Mesodermal cell (in vitro differentiated cells): ENCODE measurements at regions not wholly inside any gene's neighbourhood (a gene's known extent, or its start where the extent isn't known, plus 50 kb on each side); places are given as distances from the start of the nearest gene placed in this dataset.

ENCODE experiments used
- H3K27ac ChIP-seq: 2 replicates; pipeline ENCODE4 v1.7.0; 2013; ENCODE audit warnings: mild to moderate bottlenecking, low read depth, low read length, moderate library complexity; ENCODE audit not compliant: severe bottlenecking
- H3K36me3 ChIP-seq: 2 replicates; pipeline ENCODE4 v1.7.1; 2013; ENCODE audit warnings: mild to moderate bottlenecking, low read length, moderate library complexity; ENCODE audit not compliant: control insufficient read depth, insufficient read depth
- H3K4me1 ChIP-seq: one replicate; pipeline ENCODE4 v1.7.1; 2013; ENCODE audit warnings: mild to moderate bottlenecking, low read length; ENCODE audit not compliant: insufficient read depth, control insufficient read depth, poor library complexity, severe bottlenecking
- H3K4me3 ChIP-seq: 2 replicates; pipeline ENCODE4 v1.7.0; 2013; ENCODE audit warnings: low read length, control low read depth, mild to moderate bottlenecking; ENCODE audit not compliant: insufficient read depth, poor library complexity, severe bottlenecking; ENCODE audit errors: extremely low read depth
- H3K9me3 ChIP-seq: 2 replicates; pipeline ENCODE4 v1.7.1; 2013; ENCODE audit warnings: mild to moderate bottlenecking, low read length, moderate library complexity; ENCODE audit not compliant: control insufficient read depth
- WGBS, 2 experiments: methylation state at CpG; one replicate each; pipeline ENCODE4 v1.1.5; 2013; ENCODE audit warnings: missing lambda C conversion rate in 2 of 2; ENCODE audit not compliant: insufficient coverage in 2 of 2; 5-methylcytosine and 5-hydroxymethylcytosine counted together

DNA sequence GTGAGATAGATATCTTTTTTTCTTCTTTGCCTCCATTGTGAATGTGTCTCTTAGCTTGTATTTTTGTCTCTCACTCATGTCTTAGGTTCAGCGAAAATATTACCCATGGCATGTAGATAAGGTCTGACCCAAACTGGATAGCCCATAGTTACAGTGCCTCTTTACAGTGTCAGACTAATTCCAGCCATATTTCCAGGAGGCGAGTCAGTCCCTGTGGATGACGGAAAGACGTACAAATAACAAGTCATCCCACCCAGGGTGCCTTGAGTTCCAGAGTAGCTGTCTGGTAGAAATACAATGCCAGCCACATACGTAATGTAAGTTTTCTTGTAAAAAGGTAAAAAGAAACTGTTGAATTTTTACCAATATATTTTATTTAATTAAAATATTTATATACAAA lies 157.3 kb downstream of the ZNF281 start:
- H3K4me1 ChIP-seq = no peaks in the 10 kb centered on the region
- no peaks in the 10 kb centered on the region for H3K36me3 ChIP-seq
- H3K27ac ChIP-seq = no peak overlapping the region
- 91 to 100% methylated on average over 1 to 4 of the region's 5 CpGs for WGBS, 2 experiments
- H3K9me3 ChIP-seq = no peaks in the 10 kb centered on the region
- H3K4me3 ChIP-seq = no peak overlapping the region

DNA sequence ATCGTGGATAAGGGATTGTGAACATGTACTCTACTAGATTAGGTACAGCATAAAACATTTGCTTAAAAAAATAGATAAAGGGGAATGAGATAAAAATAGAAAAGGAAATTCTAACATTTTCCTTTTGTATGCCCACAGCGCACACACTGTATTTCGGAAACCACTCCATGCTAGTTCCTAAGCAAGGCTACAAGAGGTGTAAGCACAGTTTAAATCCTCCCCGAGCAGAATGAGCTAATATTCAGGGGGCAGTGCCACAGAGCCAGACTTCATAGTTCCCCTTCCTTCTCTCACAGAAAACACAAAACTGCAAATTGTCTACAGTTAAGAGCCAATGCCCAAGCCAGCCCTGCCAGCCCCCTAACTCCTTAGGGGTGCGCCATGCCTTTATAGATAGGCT lies 159.4 kb downstream of the ZNF281 start:
- Histone ChIP-seq H3K4me3 (no peak overlapping the region), H3K4me1 (no peaks in the 10 kb centered on the region), H3K27ac (no peak overlapping the region), H3K9me3 (no peaks in the 10 kb centered on the region), H3K36me3 (no peaks in the 10 kb centered on the region)
- WGBS, 2 experiments = 92 to 97% methylated on average over 3 to 4 of the region's 5 CpGs

GRCh38 chr1:200248541-200248940 lies 161.3 kb downstream of the ZNF281 start:
- Histone ChIP-seq H3K4me3 (no peak overlapping the region), H3K27ac (no peak overlapping the region), H3K36me3 (no peaks in the 10 kb centered on the region), H3K9me3 (no peaks in the 10 kb centered on the region), H3K4me1 (no peaks in the 10 kb centered on the region)
- 91 to 94% methylated on average over 6 to 7 of the region's 8 CpGs for WGBS, 2 experiments

DNA sequence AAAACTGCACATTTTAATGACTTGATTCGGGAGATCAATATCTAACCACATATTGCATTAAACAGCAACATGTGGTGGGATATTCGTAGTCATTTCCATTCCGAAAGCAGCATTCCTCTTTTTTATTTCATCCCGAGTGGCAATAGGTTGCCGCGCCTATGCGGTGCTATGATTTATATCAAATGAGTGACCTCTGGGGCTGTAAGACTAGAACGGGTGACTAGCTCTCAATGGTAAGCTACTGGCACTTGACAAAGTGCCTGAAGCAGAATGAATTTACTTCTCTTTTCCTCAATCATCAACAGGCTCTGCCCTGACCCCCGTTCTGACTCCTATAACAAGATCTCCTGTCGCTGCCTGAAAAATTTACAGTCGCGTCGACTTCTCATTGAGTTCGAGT lies 162.3 kb downstream of the ZNF281 start:
- H3K4me1 ChIP-seq = no peaks in the 10 kb centered on the region
- H3K36me3 ChIP-seq = no peaks in the 10 kb centered on the region
- 91 to 95% methylated on average over 12 to 14 of the region's 14 CpGs for WGBS, 2 experiments
- no peaks in the 10 kb centered on the region for H3K9me3 ChIP-seq
- H3K27ac ChIP-seq = no peak overlapping the region
- H3K4me3 ChIP-seq = no peak overlapping the region

GRCh38 chr1:200245473-200245872 lies 164.4 kb downstream of the ZNF281 start:
- Histone ChIP-seq H3K36me3 (no peaks in the 10 kb centered on the region), H3K27ac (no peak overlapping the region), H3K4me3 (no peak overlapping the region), H3K9me3 (no peaks in the 10 kb centered on the region), H3K4me1 (peaks cover 8% of the 10 kb centered on the region)
- 95% methylated on average over 5 of the region's 7 CpGs; no CpG with 5 or more reads in 1 of the 2 experiments for WGBS, 2 experiments

- H3K4me1 ChIP-seq = peaks cover 10% of the 10 kb centered on the region
- 88 to 90% methylated on average over 9 to 11 of the region's 11 CpGs for WGBS, 2 experiments
- no peak overlapping the region for H3K4me3 ChIP-seq
- H3K27ac ChIP-seq = no peak overlapping the region
- no peaks in the 10 kb centered on the region for H3K9me3 ChIP-seq
- H3K36me3 ChIP-seq = no peaks in the 10 kb centered on the region
Measured at GRCh38 chr1:200243042-200243437, 166.8 kb downstream of the ZNF281 start.

GRCh38 chr1:200242110-200243041 lies 167.5 kb downstream of the ZNF281 start:
- Histone ChIP-seq H3K9me3 (no peaks in the 10 kb centered on the region), H3K4me1 (peaks cover 10% of the 10 kb centered on the region), H3K36me3 (no peaks in the 10 kb centered on the region), H3K4me3 (no peak overlapping the region), H3K27ac (peak overlapping the region; percentile 62)
- WGBS, 2 experiments = 94 to 95% methylated on average over 8 of the region's 15 CpGs

DNA sequence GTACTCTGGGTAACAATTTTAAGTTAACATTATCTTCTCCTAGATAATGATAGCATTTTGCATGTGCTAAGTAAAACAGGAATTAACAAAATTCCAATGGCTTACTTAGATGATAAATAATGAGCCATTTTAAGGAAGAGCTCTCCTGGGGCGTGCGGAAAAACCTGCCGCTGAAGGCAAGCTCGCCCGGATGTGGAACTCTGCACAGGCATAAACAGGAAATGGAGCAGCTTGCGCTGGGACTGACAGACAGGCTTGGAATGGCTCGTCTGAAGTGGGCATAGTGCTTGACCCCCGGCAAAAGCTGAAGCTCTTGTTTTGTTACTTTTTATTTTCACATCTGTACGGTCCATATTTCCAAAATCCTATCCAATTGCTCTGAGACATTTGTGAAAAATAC lies 169.2 kb downstream of the ZNF281 start:
- Histone ChIP-seq H3K9me3 (no peaks in the 10 kb centered on the region), H3K4me3 (no peak overlapping the region), H3K27ac (no peak overlapping the region), H3K36me3 (no peaks in the 10 kb centered on the region), H3K4me1 (peaks cover 10% of the 10 kb centered on the region)
- 88 to 89% methylated on average over 9 of the region's 9 CpGs for WGBS, 2 experiments

- no peak overlapping the region for H3K27ac ChIP-seq
- H3K4me3 ChIP-seq = no peak overlapping the region
- no peaks in the 10 kb centered on the region for H3K9me3 ChIP-seq
- WGBS, 2 experiments = no CpG with 5 or more reads among the region's 3 CpGs
- peaks cover 10% of the 10 kb centered on the region for H3K4me1 ChIP-seq
- no peaks in the 10 kb centered on the region for H3K36me3 ChIP-seq
Measured at GRCh38 chr1:200238311-200238710, 171.5 kb downstream of the ZNF281 start.

DNA sequence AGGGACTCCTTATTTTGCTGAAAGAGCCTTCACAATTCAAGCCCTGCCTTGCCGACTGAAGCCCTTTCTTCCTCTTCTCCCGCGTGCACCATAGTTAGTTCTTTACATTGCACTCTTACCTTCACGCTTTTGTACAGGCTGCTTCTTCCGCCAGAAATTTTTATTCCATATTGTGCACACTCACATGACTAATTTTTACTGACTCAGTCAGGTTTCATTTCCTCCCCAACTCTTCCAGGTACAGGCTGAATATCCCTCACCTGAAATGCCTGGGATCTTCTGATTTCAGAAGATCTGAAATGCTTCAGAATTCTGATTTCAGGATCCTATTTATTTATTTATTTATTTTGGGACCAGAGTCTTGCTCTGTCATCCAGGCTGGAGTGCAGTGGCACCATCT lies 172.8 kb downstream of the ZNF281 start:
- H3K4me1 ChIP-seq = peaks cover 16% of the 10 kb centered on the region
- no peaks in the 10 kb centered on the region for H3K36me3 ChIP-seq
- no peaks in the 10 kb centered on the region for H3K9me3 ChIP-seq
- H3K4me3 ChIP-seq = no peak overlapping the region
- WGBS, 2 experiments = 96 to 98% methylated on average over 5 of the region's 5 CpGs
- H3K27ac ChIP-seq = no peak overlapping the region

- Histone ChIP-seq H3K9me3 (no peaks in the 10 kb centered on the region), H3K4me1 (peaks cover 6% of the 10 kb centered on the region), H3K27ac (no peak overlapping the region), H3K36me3 (no peaks in the 10 kb centered on the region), H3K4me3 (no peak overlapping the region)
- WGBS, 2 experiments = 87 to 94% methylated on average over 2 of the region's 2 CpGs
Measured at GRCh38 chr1:200234938-200235337, 174.9 kb downstream of the ZNF281 start.
